GM12878 (cell line): ENCODE measurements at regions not wholly inside any gene's neighbourhood (a gene's known extent, or its start where the extent isn't known, plus 50 kb on each side); places are given as distances from the start of the nearest gene placed in this dataset.

Source experiments
- ATF7 ChIP-seq: fragments of 450-650 bp; IDR thresholded peaks from 2 replicates; pipeline ENCODE4 v1.6.1; 2016; ENCODE audit warnings: low read depth, mild to moderate bottlenecking
- BCL11A ChIP-seq: IDR thresholded peaks from 2 replicates; pipeline ENCODE4 v1.6.1; 2011; ENCODE audit warnings: low read depth, low read length
- BHLHE40 ChIP-seq, 2 experiments: fragments of 450-650 bp in 1 of 2; IDR thresholded peaks; 2 replicates each; pipeline ENCODE4 v1.6.1; 2011 to 2017; ENCODE audit warnings: low read depth in 2 of 2, borderline replicate concordance in 1 of 2, improper control_type of control experiment in 1 of 2, low read length in 1 of 2, mild to moderate bottlenecking in 1 of 2
- CREM ChIP-seq: IDR thresholded peaks from 2 replicates; pipeline ENCODE4 v1.6.1; 2014; ENCODE audit warnings: antibody characterized with exemption, low read depth
- HDAC2 ChIP-seq: fragments of 200-600 bp; sonication (generic); IDR thresholded peaks from 2 replicates; pipeline ENCODE4 v1.6.1; 2017
- HDAC6 ChIP-seq: fragments of 200-600 bp; sonication (generic); IDR thresholded peaks from one replicate; pipeline ENCODE4 v1.8.0; 2017; ENCODE audit warnings: antibody characterized with exemption; ENCODE audit not compliant: unreplicated experiment
- JUND ChIP-seq: IDR thresholded peaks from 2 replicates; pipeline ENCODE4 v1.6.1; 2012; ENCODE audit warnings: low read depth, mild to moderate bottlenecking, low read length, improper control_type of control experiment, moderate library complexity
- NFXL1 ChIP-seq: fragments of 450-650 bp; IDR thresholded peaks from 2 replicates; pipeline ENCODE4 v1.6.1; 2017; ENCODE audit warnings: antibody characterized with exemption, mild to moderate bottlenecking, borderline replicate concordance
- NRF1 ChIP-seq: conservative IDR thresholded peaks from 2 replicates; pipeline ENCODE4 v1.6.1; 2011; ENCODE audit warnings: mild to moderate bottlenecking, low read depth, low read length, improper control_type of control experiment
- POLR2AphosphoS5 ChIP-seq: IDR thresholded peaks from 2 replicates; pipeline ENCODE4 v1.6.1; 2011; ENCODE audit warnings: mild to moderate bottlenecking, low read length, inconsistent platforms
- POU2F2 ChIP-seq: IDR thresholded peaks from 3 replicates; pipeline ENCODE4 v1.6.1; 2011; ENCODE audit warnings: low read depth, mild to moderate bottlenecking, low read length, borderline replicate concordance
- RAD51 ChIP-seq: fragments of 450-650 bp; IDR thresholded peaks from 2 replicates; pipeline ENCODE4 v1.6.1; 2016; ENCODE audit warnings: moderate library complexity, mild to moderate bottlenecking, inconsistent platforms
- SMC3 ChIP-seq: IDR thresholded peaks from 2 replicates; pipeline ENCODE4 v1.6.1; 2011; ENCODE audit warnings: low read length, improper control_type of control experiment, borderline replicate concordance
- SP1 ChIP-seq: IDR thresholded peaks from one replicate; pipeline ENCODE4 v1.6.1; 2011; ENCODE audit warnings: low read depth, low read length
- TARDBP ChIP-seq: IDR thresholded peaks from 2 replicates; pipeline ENCODE4 v1.6.1; 2016; ENCODE audit warnings: borderline replicate concordance
- WRNIP1 ChIP-seq: IDR thresholded peaks from 2 replicates; pipeline ENCODE4 v1.6.1; 2011; ENCODE audit warnings: low read depth, low read length, improper control_type of control experiment, borderline replicate concordance
- ZNF384 ChIP-seq: IDR thresholded peaks from 2 replicates; pipeline ENCODE4 v1.6.1; 2012; ENCODE audit warnings: low read depth, mild to moderate bottlenecking, low read length, improper control_type of control experiment, borderline replicate concordance
- ZNF622 ChIP-seq: fragments of 450-650 bp; IDR thresholded peaks from 2 replicates; pipeline ENCODE4 v1.6.1; 2017; ENCODE audit warnings: mild to moderate bottlenecking, inconsistent platforms
- ZSCAN29 ChIP-seq: fragments of 450-650 bp; IDR thresholded peaks from 2 replicates; pipeline ENCODE4 v1.6.1; 2017; ENCODE audit warnings: mild to moderate bottlenecking, moderate library complexity
- TF ChIP-seq, protein P1 (sequence below): fragments of 450-650 bp; IDR thresholded peaks from 2 replicates; pipeline ENCODE4 v1.6.1; 2017; ENCODE audit warnings: mild to moderate bottlenecking, moderate library complexity
- TF ChIP-seq, protein P2 (sequence below): fragments of 450-650 bp; IDR thresholded peaks from 2 replicates; pipeline ENCODE4 v1.6.1; 2016; ENCODE audit warnings: mild to moderate bottlenecking, moderate library complexity, borderline replicate concordance
- TF ChIP-seq, protein P3 (sequence below): fragments of 450-650 bp; IDR thresholded peaks from 2 replicates; pipeline ENCODE4 v1.6.1; 2016; ENCODE audit warnings: mild to moderate bottlenecking
- TF ChIP-seq, protein P4 (sequence below): IDR thresholded peaks from 2 replicates; pipeline ENCODE4 v1.6.1; 2011; ENCODE audit warnings: low read depth, low read length, improper control_type of control experiment, borderline replicate concordance

DNA sequence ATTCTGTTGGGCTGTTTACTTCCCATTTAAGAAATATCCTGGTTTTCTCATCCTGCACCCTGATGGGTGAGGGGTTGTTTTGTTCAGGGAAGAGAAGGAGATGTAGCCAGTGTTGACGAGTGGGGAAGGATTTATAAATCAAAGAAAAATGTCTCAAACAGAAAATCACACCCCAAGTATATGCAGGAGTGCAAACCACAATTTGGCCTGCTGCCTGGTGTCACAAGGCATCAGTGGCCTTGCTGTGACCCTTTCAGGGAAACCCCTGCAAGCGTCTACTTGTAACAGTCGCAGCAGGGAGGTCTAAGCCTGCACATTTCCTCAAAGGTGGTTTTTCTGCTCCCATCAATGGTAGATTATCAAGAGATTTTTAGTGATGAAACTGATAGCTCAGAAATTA lies 132.6 kb upstream of the LRRN1 start (continued):
- TF ChIP-seq SP1 (peak; percentile 67), RAD51 (no peak), TARDBP (no peak), JUND (no peak), NFXL1 (no peak), ATF7 (no peak), POLR2AphosphoS5 (peak; percentile 40; the same call in 1 of the 2 replicates), ZSCAN29 (0 out of 2 replicates have a peak, but pooled peaks have one; percentile 51), BHLHE40 (IDR thresholded peaks at IDR 0.05; ENCODE audit: borderline replicate concordance in 1 of 2, low read depth in 2 of 2, low read length in 1 of 2) (peak; percentile 67 to 68; a peak in 2 of 4 replicates), SMC3 (no peak), NRF1 (no peak), CREM (peak; percentile 55; the same call in 1 of the 2 replicates), HDAC6 (no peak), BCL11A (peak; percentile 90), ZNF384 (no peak), ZNF622 (no peak), WRNIP1 (no peak), POU2F2 (peak; percentile 79; the same call in 2 of the 3 replicates), HDAC2 (no peak)
- TF ChIP-seq, protein P1, sequence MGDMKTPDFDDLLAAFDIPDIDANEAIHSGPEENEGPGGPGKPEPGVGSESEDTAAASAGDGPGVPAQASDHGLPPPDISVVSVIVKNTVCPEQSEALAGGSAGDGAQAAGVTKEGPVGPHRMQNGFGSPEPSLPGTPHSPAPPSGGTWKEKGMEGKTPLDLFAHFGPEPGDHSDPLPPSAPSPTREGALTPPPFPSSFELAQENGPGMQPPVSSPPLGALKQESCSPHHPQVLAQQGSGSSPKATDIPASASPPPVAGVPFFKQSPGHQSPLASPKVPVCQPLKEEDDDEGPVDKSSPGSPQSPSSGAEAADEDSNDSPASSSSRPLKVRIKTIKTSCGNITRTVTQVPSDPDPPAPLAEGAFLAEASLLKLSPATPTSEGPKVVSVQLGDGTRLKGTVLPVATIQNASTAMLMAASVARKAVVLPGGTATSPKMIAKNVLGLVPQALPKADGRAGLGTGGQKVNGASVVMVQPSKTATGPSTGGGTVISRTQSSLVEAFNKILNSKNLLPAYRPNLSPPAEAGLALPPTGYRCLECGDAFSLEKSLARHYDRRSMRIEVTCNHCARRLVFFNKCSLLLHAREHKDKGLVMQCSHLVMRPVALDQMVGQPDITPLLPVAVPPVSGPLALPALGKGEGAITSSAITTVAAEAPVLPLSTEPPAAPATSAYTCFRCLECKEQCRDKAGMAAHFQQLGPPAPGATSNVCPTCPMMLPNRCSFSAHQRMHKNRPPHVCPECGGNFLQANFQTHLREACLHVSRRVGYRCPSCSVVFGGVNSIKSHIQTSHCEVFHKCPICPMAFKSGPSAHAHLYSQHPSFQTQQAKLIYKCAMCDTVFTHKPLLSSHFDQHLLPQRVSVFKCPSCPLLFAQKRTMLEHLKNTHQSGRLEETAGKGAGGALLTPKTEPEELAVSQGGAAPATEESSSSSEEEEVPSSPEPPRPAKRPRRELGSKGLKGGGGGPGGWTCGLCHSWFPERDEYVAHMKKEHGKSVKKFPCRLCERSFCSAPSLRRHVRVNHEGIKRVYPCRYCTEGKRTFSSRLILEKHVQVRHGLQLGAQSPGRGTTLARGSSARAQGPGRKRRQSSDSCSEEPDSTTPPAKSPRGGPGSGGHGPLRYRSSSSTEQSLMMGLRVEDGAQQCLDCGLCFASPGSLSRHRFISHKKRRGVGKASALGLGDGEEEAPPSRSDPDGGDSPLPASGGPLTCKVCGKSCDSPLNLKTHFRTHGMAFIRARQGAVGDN: no peak
- TF ChIP-seq, protein P2, sequence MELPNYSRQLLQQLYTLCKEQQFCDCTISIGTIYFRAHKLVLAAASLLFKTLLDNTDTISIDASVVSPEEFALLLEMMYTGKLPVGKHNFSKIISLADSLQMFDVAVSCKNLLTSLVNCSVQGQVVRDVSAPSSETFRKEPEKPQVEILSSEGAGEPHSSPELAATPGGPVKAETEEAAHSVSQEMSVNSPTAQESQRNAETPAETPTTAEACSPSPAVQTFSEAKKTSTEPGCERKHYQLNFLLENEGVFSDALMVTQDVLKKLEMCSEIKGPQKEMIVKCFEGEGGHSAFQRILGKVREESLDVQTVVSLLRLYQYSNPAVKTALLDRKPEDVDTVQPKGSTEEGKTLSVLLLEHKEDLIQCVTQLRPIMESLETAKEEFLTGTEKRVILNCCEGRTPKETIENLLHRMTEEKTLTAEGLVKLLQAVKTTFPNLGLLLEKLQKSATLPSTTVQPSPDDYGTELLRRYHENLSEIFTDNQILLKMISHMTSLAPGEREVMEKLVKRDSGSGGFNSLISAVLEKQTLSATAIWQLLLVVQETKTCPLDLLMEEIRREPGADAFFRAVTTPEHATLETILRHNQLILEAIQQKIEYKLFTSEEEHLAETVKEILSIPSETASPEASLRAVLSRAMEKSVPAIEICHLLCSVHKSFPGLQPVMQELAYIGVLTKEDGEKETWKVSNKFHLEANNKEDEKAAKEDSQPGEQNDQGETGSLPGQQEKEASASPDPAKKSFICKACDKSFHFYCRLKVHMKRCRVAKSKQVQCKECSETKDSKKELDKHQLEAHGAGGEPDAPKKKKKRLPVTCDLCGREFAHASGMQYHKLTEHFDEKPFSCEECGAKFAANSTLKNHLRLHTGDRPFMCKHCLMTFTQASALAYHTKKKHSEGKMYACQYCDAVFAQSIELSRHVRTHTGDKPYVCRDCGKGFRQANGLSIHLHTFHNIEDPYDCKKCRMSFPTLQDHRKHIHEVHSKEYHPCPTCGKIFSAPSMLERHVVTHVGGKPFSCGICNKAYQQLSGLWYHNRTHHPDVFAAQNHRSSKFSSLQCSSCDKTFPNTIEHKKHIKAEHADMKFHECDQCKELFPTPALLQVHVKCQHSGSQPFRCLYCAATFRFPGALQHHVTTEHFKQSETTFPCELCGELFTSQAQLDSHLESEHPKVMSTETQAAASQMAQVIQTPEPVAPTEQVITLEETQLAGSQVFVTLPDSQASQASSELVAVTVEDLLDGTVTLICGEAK: no peak
- TF ChIP-seq, protein P3, sequence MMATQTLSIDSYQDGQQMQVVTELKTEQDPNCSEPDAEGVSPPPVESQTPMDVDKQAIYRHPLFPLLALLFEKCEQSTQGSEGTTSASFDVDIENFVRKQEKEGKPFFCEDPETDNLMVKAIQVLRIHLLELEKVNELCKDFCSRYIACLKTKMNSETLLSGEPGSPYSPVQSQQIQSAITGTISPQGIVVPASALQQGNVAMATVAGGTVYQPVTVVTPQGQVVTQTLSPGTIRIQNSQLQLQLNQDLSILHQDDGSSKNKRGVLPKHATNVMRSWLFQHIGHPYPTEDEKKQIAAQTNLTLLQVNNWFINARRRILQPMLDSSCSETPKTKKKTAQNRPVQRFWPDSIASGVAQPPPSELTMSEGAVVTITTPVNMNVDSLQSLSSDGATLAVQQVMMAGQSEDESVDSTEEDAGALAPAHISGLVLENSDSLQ: no peak
- TF ChIP-seq, protein P4, sequence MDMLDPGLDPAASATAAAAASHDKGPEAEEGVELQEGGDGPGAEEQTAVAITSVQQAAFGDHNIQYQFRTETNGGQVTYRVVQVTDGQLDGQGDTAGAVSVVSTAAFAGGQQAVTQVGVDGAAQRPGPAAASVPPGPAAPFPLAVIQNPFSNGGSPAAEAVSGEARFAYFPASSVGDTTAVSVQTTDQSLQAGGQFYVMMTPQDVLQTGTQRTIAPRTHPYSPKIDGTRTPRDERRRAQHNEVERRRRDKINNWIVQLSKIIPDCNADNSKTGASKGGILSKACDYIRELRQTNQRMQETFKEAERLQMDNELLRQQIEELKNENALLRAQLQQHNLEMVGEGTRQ: no peak
